ENCODE measurements at regions not wholly inside any gene's neighbourhood (a gene's known extent, or its start where the extent isn't known, plus 50 kb on each side); places are given as distances from the start of the nearest gene placed in this dataset.

GRCh38 chr7:115516341-115516740 lies 514.2 kb downstream of the TFEC start:
- DNase-seq (ENCODE audit: low read depth) = no peak

DNA sequence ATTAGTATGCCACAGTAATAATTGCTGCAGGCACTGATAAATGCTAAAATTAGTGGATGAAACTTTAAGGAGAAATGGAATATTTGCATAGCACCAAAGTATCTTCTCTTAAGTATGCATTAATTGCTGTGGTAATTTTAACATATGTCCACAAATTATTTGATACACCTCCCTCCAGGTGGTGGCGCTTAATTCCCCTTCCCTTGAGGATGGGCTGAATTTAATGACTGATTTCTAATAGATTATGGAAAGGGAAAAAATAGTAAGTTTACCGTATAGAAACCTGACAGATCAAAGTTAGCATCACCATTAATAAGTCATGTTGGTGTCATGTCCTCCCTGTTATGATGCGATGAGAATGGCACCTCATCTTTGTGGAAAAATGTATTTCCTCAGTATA lies 519.2 kb downstream of the TFEC start:
- DNase-seq (ENCODE audit: low read depth) = no peak
- TF ChIP-seq CTCF (conservative IDR thresholded peaks at IDR 0.05; ENCODE audit: low read depth, low read length) = peak; percentile 13
- no peak overlapping the region for H3K4me3 ChIP-seq (ENCODE audit: low read length)

More at GRCh38 chr7:115516341-115516740, 514.2 kb downstream of the TFEC start:
- H3K4me3 ChIP-seq (ENCODE audit: low read length) = no peak overlapping the region
- no peak for TF ChIP-seq CTCF (conservative IDR thresholded peaks at IDR 0.05; ENCODE audit: low read depth, low read length)

GRCh38 chr7:115505136-115505535 lies 525.4 kb downstream of the TFEC start:
- TF ChIP-seq CTCF (conservative IDR thresholded peaks at IDR 0.05; ENCODE audit: low read depth, low read length) = no peak
- no peak for DNase-seq (ENCODE audit: low read depth)
- no peak overlapping the region for H3K4me3 ChIP-seq (ENCODE audit: low read length)

GRCh38 chr7:115499956-115500355 lies 530.6 kb downstream of the TFEC start:
- TF ChIP-seq CTCF (conservative IDR thresholded peaks at IDR 0.05; ENCODE audit: low read depth, low read length) = no peak
- no peak overlapping the region for H3K4me3 ChIP-seq (ENCODE audit: low read length)
- no peak for DNase-seq (ENCODE audit: low read depth)

DNA sequence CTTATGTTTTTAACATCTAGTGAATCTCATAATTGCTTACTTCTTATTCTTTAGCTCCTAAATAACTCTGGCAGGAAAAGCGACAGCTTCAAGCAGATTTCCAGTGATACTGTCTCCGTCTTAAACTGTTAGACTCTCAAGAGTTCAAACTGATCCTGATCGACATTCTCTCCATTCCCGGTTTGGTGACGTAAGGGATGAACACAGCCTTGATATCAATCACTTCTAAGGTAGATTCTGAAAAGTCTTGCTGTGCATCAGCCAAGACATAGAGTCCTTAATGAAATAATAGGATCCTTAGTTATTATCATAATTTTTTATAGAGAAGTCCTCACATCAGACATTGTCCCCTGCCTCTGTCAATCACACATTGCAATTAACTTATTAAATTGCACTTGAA lies 534.6 kb downstream of the TFEC start:
- H3K4me3 ChIP-seq (ENCODE audit: low read length) = no peak overlapping the region
- no peak for TF ChIP-seq CTCF (conservative IDR thresholded peaks at IDR 0.05; ENCODE audit: low read depth, low read length)
- no peak for DNase-seq (ENCODE audit: low read depth)

DNA sequence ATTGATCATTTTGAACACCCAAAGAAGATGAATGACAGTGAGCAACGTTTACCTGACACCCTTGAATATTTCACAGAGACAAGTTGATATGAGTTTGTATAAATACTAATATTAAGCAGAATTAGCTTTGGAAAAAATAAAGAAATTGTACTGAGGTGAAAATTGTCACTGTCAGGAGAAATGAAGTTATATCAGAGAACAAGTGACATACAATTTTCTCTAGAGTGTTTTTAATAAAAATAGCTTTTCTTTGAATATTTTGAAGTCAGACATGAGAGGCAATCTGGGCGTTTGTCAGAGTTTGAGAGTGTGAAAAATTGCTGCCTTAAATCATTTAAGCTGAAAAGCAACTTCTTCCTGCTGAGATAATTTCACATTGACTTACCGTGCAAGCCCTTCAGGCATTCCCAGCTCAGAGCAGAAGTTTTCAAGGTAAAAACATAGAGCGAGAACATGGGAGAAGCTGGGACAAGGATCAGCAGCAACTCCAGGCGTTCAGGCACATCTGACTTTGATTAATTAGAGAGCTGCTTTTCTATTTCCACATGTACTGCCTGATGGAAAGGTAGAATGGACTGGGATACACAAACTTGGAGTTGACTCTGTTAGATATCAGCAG lies 535.9 kb downstream of the TFEC start:
- H3K4me3 ChIP-seq (ENCODE audit: low read length) = no peak overlapping the region
- no peak for TF ChIP-seq CTCF (conservative IDR thresholded peaks at IDR 0.05; ENCODE audit: low read depth, low read length)
- no peak for DNase-seq (ENCODE audit: low read depth)

DNA sequence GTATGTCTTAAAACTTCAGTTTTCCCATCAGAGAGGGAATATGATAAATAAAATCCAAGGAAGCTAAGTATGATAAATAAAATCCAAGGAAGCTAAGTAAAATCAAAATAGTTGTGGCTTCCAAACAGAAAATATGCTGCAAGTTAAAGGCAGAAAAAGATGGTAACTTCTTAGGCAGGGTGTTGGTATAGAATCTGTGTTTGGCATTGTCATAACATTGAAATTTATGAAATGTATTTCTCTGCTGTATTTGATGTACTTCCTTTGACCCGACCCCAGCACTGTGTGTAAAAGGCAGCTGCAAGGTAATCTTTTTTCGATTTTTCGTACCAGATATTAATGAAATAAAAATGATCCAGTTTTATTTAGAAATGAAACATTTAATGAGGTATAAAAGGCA lies 537.2 kb downstream of the TFEC start:
- DNase-seq (ENCODE audit: low read depth) = no peak
- no peak overlapping the region for H3K4me3 ChIP-seq (ENCODE audit: low read length)
- TF ChIP-seq CTCF (conservative IDR thresholded peaks at IDR 0.05; ENCODE audit: low read depth, low read length) = no peak
